ENCODE measurements at regions not wholly inside any gene's neighbourhood (a gene's known extent, or its start where the extent isn't known, plus 50 kb on each side); places are given as distances from the start of the nearest gene placed in this dataset.
"Not testable (repeated sequence)": the region's sequence is repeated elsewhere in the genome, so short reads cannot be mapped to it uniquely, and the experiment has no call there.

DNA sequence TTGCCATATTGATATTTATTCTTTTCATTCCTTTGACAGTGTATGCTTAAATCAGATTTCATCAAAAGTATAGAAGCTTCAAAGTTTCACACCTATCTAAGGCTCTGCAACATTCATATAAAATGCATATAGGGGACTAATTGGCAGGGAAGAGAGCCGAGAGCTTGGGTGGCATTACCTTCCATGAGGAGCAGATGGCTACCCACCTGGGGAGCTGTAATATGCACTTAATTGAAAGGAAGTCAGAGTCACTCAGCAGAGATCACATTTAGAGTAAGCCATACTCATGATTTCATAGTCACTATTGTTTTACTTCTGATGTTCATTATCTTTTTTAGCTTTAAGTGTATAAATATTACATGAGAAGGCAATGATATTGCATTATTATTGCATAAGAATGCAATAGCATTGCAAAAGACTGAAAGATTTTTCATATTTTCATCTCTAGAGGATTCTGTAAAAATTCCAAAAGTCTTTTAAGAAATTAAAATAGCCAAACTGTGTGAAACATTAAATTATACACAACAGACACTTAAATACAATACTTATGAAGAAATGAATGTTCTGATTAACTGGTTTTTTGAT lies 1305.2 kb downstream of the EPHA7 start:
- DNase-seq (ENCODE audit: low spot score): no peak
- TF ChIP-seq, protein P1, sequence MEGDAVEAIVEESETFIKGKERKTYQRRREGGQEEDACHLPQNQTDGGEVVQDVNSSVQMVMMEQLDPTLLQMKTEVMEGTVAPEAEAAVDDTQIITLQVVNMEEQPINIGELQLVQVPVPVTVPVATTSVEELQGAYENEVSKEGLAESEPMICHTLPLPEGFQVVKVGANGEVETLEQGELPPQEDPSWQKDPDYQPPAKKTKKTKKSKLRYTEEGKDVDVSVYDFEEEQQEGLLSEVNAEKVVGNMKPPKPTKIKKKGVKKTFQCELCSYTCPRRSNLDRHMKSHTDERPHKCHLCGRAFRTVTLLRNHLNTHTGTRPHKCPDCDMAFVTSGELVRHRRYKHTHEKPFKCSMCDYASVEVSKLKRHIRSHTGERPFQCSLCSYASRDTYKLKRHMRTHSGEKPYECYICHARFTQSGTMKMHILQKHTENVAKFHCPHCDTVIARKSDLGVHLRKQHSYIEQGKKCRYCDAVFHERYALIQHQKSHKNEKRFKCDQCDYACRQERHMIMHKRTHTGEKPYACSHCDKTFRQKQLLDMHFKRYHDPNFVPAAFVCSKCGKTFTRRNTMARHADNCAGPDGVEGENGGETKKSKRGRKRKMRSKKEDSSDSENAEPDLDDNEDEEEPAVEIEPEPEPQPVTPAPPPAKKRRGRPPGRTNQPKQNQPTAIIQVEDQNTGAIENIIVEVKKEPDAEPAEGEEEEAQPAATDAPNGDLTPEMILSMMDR (IDR thresholded peaks at IDR 0.05; ENCODE audit: extremely low read depth, insufficient read depth, missing control alignments): no peak
- in situ Hi-C loops (cut with MboI; ENCODE audit: low pct_unique_long_range_greater_than_20kb, low sequenced_read_pairs, unreplicated experiment): no loop called here

DNA sequence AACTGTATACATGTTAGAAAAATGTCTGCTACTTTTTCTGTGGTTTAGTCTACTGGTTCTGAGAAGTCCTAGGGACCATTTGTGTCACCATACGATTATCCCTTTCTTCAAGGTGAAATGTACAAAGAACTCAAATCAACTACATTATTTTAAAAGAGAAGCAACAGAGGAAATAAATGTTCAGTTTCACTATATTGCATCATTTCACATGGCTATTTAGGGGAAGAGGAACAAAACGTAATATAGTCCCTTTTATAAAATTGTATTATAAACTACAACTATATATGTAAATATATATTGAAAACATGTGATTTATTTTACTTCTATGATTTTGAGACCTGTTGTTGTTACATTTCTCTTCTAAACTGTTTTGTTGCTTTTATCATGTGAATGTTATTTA lies 1308.0 kb downstream of the EPHA7 start:
- no peak for DNase-seq (ENCODE audit: low spot score)
- in situ Hi-C loops (cut with MboI; ENCODE audit: low pct_unique_long_range_greater_than_20kb, low sequenced_read_pairs, unreplicated experiment): no loop called here
- TF ChIP-seq, protein P1 (IDR thresholded peaks at IDR 0.05; ENCODE audit: extremely low read depth, insufficient read depth, missing control alignments): no peak

DNA sequence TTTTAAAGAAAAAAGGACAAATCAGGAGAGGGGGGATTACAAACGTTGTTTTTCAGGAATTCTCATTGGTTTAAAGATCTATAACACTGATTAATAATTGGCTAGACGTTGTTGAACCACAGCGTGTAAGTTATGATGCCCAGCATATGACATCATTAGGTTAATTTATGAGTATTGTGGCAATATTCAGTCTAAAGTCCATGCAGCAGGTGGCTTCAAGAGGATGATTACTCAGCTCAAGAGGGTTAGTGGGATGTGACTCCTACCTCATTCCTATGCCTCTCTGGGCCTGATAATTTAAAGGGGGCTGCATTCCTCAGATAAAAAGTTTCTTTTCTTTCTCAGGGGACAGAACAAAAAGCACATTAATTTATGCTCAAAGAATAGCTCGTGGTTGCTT lies 1309.0 kb downstream of the EPHA7 start:
- TF ChIP-seq, protein P1 (IDR thresholded peaks at IDR 0.05; ENCODE audit: extremely low read depth, insufficient read depth, missing control alignments): no peak
- no peak for DNase-seq (ENCODE audit: low spot score)
- in situ Hi-C loops (cut with MboI; ENCODE audit: low pct_unique_long_range_greater_than_20kb, low sequenced_read_pairs, unreplicated experiment): no loop called here

DNA sequence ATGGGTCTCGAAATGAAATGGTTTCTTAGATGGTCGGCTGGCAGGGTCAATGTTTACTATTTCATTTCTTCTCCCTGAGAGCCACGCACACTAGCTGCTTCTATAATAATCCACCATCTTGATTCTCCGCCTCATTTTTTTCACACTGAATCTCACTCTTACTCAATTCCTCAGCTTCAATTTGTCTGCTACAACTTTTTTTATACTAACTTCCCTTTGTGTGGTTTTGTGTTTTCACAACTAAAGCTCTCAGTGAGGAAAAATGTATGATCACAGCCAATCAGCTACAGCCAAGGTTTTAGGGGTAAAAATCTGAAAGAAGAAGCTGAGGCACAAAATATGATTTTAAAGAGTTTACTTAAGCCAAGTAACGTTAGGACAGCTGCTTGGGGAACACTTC lies 1309.4 kb downstream of the EPHA7 start:
- TF ChIP-seq, protein P1 (IDR thresholded peaks at IDR 0.05; ENCODE audit: extremely low read depth, insufficient read depth, missing control alignments): no peak
- no peak for DNase-seq (ENCODE audit: low spot score)
- in situ Hi-C loops (cut with MboI; ENCODE audit: low pct_unique_long_range_greater_than_20kb, low sequenced_read_pairs, unreplicated experiment): no loop called here

DNA sequence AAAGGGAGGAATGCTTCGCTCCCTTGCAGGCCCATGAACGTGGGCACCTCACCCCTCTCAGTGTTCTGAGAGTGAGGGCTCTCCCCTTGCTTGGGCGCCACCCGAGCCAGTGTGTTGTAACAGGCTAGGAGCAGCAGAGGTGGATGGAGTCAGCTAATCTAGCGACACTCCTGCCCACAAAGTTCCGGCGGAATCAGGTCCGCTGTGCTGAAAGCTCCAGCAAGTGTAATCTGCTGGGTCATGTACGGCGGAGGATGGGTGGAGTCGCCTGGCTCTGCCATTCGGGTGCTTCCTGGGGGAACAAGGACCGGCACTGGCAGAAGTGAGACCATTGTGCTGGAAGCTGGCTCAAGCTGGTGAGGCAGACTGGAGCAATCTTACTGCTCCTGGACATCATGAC lies 1310.1 kb downstream of the EPHA7 start:
- in situ Hi-C loops (cut with MboI; ENCODE audit: low pct_unique_long_range_greater_than_20kb, low sequenced_read_pairs, unreplicated experiment): no loop called here
- TF ChIP-seq, protein P1 (IDR thresholded peaks at IDR 0.05; ENCODE audit: extremely low read depth, insufficient read depth, missing control alignments): no peak
- no peak for DNase-seq (ENCODE audit: low spot score)

DNA sequence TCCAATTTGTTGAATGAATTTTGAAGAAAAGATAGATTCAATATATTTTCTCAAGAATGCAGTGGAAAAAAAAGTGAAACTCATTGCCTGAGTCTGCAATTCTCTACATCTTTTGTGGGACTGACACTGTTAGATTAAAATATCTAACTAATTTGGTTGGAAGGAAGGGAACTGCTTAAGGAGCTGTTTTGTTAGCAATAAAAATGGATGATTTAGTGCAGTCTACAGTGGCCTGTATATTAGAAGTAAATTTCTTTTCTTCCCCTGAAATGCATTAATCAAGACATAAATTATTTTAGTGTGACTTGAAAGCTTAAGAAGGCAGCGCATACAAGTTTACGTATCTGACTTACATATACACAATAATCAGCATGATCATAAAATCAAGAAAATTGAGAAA lies 1332.6 kb downstream of the EPHA7 start:
- TF ChIP-seq, protein P1 (IDR thresholded peaks at IDR 0.05; ENCODE audit: extremely low read depth, insufficient read depth, missing control alignments): no peak
- in situ Hi-C loops (cut with MboI; ENCODE audit: low pct_unique_long_range_greater_than_20kb, low sequenced_read_pairs, unreplicated experiment): no loop called here
- no peak for DNase-seq (ENCODE audit: low spot score)

DNA sequence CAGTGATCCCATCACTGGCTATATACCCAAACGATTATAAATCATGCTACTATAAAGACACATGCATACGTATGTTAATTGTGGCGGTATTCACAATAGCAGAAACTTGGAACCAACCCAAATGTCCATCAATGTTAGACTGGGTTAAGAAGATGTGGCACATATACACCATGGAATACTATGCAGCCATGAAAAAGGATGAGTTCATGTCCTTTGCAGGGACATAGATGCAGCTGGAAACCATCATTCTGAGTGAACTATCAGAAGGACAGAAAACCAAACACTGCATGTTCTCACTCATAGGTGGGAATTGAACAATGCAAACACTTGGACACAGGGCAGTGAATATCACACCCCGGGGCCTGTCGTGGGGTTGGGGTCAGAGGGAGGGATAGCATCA lies 1335.4 kb downstream of the EPHA7 start:
- in situ Hi-C loops (cut with MboI; ENCODE audit: low pct_unique_long_range_greater_than_20kb, low sequenced_read_pairs, unreplicated experiment): not testable (repeated sequence)

More for the DNA sequence above, 1335.4 kb downstream of the EPHA7 start:
- not testable (repeated sequence) for DNase-seq (ENCODE audit: low spot score)

All from GM13977 (cell line).